Activated B cell treated with CpG ODN at 0.5 μM for 24 hours (primary cell): ENCODE measurements at regions not wholly inside any gene's neighbourhood (a gene's known extent, or its start where the extent isn't known, plus 50 kb on each side); places are given as distances from the start of the nearest gene placed in this dataset.

Source experiments
- ATAC-seq: fragments of 200-7000 bp; cut with Tn5 transposase; one replicate; pipeline ENCODE4 v1.10.0; 2021; ENCODE audit warnings: low read depth, mild to moderate bottlenecking, moderate library complexity
- CTCF ChIA-PET: fragments of 350-600 bp; sonication (Branson Sonifier 250); formaldehyde crosslinking; loops from one replicate; lab custom pipeline; 2021; ENCODE audit warnings: antibody characterized with exemption; lab: Charles Lee
- POLR2A ChIA-PET: fragments of 350-600 bp; sonication (Branson Sonifier 250); formaldehyde crosslinking; loops from one replicate; lab custom pipeline; 2021; ENCODE audit warnings: antibody characterized with exemption; lab: Charles Lee
- DNase-seq: peaks from one replicate; pipeline ENCODE4 v3.0.0; 2022
- H3K27ac Mint-ChIP-seq: one replicate; pipeline ENCODE4 v1.8.0; 2020; ENCODE audit warnings: mixed read lengths
- H3K27me3 Mint-ChIP-seq: one replicate; pipeline ENCODE4 v1.8.0; 2021; ENCODE audit warnings: mixed read lengths
- H3K36me3 Mint-ChIP-seq: one replicate; pipeline ENCODE4 v1.8.0; 2021; ENCODE audit warnings: low read depth, mixed read lengths
- H3K4me1 Mint-ChIP-seq: one replicate; pipeline ENCODE4 v1.8.0; 2021; ENCODE audit warnings: mixed read lengths
- H3K4me3 Mint-ChIP-seq: one replicate; pipeline ENCODE4 v1.8.0; 2020; ENCODE audit warnings: mild to moderate bottlenecking, mixed read lengths
- H3K9me3 Mint-ChIP-seq: one replicate; pipeline ENCODE4 v1.8.0; 2020; ENCODE audit warnings: mixed read lengths
- CTCF ChIP-seq: fragments of 200-600 bp; IDR thresholded peaks from one replicate; pipeline ENCODE4 v1.8.0; 2022; ENCODE audit warnings: antibody characterized with exemption, mild to moderate bottlenecking
- intact Hi-C: fragments of 100-400 bp; cut with micrococcal nuclease; formaldehyde crosslinking; loops from one replicate; pipeline ENCODE4 v1.15.1; 2024

GRCh38 chr20:59451641-59452040, 151.2 kb downstream of the EDN3 start:
- POLR2A ChIA-PET, result no interaction called here
- Mint-ChIP-seq H3K36me3 (no peaks in the 10 kb centered on the region), H3K4me3 (no peak overlapping the region), H3K27me3 (peaks cover 22% of the 10 kb centered on the region), H3K27ac (no peak overlapping the region), H3K9me3 (no peaks in the 10 kb centered on the region), H3K4me1 (no peaks in the 10 kb centered on the region)
- ATAC-seq (no peak), DNase-seq (no peak)
- CTCF ChIA-PET, result interaction anchor here (0.6 kb wide), 1 partner anchor 18 kb away, joined by 4 read pairs; no protein-coding TSS in a partner anchor
- intact Hi-C loops, result no loop called here
- TF ChIP-seq CTCF, result no peak

DNA sequence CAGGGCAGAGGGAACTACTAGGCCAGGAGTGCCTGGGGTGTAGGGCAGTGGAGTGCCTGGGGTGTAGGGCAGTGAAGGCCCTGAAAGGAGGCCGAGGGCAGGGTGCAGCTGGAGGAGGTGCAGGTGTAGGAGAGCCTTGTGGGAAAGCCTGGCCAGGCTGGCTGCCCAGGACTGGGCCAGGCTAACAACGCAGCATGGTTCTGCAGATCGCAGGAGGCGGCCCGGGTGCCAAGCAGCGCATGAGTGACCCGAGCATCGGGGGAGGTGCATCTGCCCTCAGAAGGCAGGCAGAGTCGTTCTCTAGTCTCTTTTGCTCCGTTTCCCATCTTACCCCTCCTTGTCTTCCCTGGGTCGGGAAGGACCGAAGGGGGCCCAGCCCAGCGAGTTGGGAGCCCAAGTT, 151.5 kb upstream of the PHACTR3 start:
- no peaks in the 10 kb centered on the region for H3K36me3 Mint-ChIP-seq
- DNase-seq, result no peak
- H3K9me3 Mint-ChIP-seq, result no peaks in the 10 kb centered on the region
- H3K27ac Mint-ChIP-seq, result no peak overlapping the region
- intact Hi-C loops, result no loop called here
- H3K4me1 Mint-ChIP-seq, result no peaks in the 10 kb centered on the region
- CTCF ChIA-PET, result no interaction called here
- no peak for ATAC-seq
- TF ChIP-seq CTCF, result no peak
- POLR2A ChIA-PET, result no interaction called here
- H3K4me3 Mint-ChIP-seq, result no peak overlapping the region
- peaks cover 18% of the 10 kb centered on the region for H3K27me3 Mint-ChIP-seq

GRCh38 chr20:59453759-59454560, 150.4 kb upstream of the PHACTR3 start:
- no peak for TF ChIP-seq CTCF
- Mint-ChIP-seq H3K4me1 (no peaks in the 10 kb centered on the region), H3K36me3 (no peaks in the 10 kb centered on the region), H3K27ac (no peak overlapping the region), H3K4me3 (no peak overlapping the region), H3K9me3 (no peaks in the 10 kb centered on the region), H3K27me3 (peaks cover 12% of the 10 kb centered on the region)
- DNase-seq (no peak), ATAC-seq (no peak)
- CTCF ChIA-PET, result no interaction called here
- POLR2A ChIA-PET, result no interaction called here
- intact Hi-C loops, result no loop called here

DNA sequence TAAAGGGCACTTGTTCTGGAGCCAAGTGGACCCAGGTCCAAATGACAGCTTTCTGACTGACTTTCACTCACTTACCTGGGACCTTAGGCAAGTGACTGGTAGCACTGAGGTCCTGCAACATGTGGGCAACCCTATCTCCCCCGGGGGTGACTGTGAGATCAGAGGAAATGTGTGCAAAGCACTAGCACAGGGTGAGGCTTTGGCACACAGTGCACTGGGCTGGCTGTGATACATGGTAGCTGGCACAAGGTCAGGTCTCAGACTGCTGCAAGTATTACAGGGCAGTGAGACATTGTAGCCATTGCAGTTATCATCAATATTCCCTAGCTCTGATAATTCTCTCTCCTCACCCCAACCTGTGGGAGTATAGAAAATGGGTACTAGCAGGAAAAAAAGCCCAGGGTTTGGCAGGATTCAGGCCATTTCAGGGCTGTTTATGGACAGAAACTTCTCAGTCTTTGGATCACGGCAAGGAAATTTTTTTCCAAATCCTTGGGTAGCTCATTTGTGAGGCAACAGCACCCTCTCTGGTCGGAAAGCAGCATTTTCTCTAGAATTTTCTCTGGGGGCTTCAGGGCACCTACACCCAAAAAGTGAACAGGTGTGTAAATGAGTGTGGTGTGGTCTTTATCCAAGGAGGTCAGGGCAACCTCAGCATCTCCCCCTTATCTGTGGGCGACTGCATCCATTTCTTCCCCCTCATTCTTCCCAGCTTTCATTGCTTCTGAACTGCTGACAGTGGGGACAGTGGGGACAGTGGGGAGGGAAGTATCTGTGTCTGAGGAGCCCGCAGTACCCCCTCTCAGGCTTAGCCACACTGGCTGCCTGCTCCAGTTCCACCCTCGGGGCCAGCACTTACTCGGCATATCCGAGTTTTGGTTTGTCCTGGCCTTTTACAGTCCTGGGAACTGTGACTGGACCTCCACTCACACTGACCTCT, 148.7 kb upstream of the PHACTR3 start:
- TF ChIP-seq CTCF, result no peak
- Mint-ChIP-seq H3K27me3 (peaks cover 8% of the 10 kb centered on the region), H3K9me3 (no peaks in the 10 kb centered on the region), H3K36me3 (no peaks in the 10 kb centered on the region), H3K4me1 (no peaks in the 10 kb centered on the region), H3K4me3 (no peak overlapping the region), H3K27ac (no peak overlapping the region)
- intact Hi-C loops, result no loop called here
- DNase-seq (no peak), ATAC-seq (no peak)
- POLR2A ChIA-PET, result interaction anchor here (0.6 kb wide), 1 partner anchor 20 kb away, joined by 3 read pairs; no protein-coding TSS in a partner anchor
- CTCF ChIA-PET, result interaction anchor here (0.8 kb wide), 1 partner anchor 586 kb away, joined by 3 read pairs; no protein-coding TSS in a partner anchor
